GM10847 (cell line): ENCODE measurements at regions not wholly inside any gene's neighbourhood (a gene's known extent, or its start where the extent isn't known, plus 50 kb on each side); places are given as distances from the start of the nearest gene placed in this dataset.

Source experiments
- POLR2A ChIP-seq: IDR thresholded peaks from 2 replicates; pipeline ENCODE4 v1.6.1; 2011; ENCODE audit not compliant: insufficient read length; ENCODE audit errors: extremely low read depth

DNA sequence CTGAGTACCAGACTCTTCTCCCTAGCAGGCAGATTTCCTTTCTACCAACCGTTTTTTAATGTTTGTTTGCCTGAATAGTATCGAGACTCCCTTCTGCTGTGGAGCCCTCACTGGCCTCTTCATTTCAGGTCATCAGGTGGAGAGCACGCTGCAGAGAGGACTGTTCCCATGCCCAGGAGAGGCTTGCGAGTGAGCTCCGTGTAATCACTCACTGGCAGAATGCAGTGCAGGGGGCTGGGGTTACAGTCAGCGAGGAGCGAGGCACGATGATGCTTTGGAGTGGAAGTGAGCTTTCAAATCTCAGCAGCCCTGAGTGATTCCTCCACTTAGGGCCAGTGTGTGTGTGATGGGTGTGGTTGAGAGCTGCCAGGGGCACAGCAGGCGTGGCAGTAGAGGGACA lies 385.2 kb downstream of the SHQ1 start:
- TF ChIP-seq POLR2A, result no peak

DNA sequence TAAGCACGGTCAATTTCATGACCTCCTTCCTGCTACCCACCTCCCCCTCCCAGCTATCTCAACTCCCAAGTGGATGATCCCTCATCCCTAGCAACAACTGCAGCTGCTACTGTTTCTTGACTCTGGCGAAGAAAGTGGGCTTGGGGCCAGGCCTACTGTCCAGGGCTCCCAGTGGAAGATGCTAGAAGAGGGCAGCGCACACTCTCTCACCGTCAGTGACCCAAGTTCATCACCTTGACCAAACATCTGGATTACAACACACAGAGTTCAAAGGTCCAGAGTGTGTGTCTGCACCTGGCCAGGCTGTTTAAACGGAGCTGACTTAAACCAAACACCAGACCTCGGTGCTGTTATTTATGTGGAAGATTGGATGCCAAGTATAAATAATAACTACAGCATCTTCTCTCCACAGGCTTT lies 385.6 kb downstream of the SHQ1 start:
- no peak for TF ChIP-seq POLR2A

DNA sequence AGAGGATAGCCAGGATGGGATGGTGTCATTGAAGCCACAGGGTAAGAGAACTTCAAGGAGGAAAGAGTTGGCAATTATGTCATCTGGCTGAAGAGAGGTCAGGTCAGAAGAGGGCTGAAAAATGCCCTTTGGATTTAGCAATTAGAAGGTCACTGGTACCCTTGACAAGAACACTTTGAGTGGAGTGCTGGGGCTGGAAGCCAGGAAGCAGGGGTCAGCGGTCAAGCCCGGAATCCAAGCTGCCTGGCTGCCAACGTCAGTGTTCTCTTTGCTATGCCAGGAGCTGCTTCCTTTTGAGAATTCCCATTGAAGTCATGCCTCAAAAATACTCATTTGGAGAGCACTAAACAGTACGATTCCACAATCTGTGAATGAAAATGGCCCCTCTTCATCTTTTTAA lies 386.5 kb downstream of the SHQ1 start:
- no peak for TF ChIP-seq POLR2A

DNA sequence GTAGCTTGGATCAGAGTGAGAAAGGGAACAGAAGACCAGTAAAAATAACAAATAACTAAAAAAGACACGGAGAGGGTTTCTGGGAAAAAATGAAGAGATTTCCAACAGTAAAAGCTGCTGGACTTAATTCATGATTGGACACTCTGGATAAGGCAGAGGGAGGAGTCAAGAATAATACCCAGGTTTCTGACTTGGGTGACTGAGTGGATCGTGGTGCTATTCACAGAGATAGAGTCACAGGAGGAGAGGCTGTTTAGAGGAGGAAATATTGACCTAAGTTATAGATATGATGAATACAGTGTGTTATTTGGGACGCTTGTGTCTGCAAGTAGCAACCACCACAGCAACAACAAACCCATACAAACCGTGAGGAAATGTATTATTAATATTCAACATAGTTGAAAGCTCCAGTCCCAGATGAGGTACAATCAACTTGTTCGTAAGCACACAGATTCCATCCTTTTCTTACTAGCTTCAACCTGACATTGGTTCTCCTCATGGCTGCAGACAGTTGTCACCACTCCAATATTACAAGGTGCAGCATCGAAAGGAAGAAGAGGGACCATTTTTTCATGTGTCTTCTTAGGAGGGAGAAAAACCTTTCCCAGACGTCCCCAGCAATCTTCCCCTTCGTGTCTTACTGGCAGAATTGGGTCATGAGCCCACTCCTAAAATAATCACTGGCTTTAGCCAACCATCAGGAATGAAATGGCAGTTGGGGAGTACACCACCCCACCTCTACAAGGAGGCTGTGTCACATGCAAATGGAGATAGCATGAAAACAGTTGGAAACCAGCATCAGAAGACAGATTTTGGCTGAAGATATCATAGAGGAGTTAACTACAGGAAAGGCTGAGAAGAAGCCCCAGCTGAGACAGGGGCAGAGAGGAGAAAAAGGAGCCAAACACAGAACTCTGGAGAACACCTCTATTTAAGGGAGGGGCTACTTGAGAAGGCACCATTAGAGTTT lies 387.8 kb downstream of the SHQ1 start:
- TF ChIP-seq POLR2A, result no peak

DNA sequence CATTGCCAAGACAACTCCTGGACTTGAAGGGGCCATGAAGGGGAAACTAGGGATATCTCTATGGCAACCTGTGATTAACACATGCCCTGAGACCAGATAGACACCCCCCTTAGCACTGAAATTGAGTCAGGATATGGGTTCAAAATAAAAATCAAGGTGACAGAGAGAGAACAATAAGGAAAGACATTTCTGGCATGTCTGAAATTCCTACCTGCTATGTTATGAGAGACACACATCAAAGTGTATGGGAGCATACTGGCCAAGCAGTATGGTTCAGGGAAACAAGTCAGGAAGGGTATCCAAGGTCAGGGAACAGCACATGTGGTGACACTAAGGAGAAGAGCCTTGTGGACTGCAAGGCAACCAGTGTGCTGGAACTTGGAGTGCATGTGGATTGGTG lies 388.7 kb downstream of the SHQ1 start:
- TF ChIP-seq POLR2A, result no peak

DNA sequence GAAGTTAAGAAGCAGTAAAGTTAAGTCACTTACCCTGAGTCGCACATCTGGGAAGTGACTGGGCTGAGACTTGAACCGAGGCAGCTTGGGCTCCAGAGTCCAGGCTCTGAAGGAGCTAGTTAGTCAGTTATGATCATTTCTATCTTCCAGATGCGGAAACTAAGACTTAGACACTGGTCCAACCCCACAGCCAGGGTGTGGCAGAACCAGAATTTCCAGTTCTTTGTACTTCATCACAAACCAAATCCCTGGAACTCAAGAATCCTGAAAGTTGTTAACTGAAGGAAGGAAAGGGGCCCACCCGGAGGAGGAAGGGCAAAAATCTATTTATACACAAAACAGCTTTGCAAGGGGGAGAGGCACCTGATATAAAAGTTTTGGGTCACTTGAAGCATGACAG lies 389.9 kb downstream of the SHQ1 start:
- no peak for TF ChIP-seq POLR2A

DNA sequence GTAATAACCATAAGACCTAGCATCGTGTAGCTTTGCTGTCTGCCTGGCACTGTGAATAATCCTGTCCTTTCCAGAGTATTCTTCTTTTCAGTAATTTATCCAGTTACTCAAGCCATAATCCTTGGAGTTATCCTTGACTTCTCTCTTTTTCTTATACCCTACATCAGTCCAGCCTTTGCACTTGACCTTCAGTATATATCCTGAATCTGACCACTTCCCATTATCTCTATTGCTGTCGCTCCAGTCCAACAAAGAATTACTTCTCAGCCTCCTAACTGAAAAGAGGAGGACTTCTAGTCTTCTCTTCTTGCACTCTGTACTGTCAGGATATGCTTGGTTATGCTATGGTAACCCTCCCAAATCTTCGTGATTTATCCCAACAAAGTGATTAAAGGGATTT lies 393.8 kb downstream of the SHQ1 start:
- TF ChIP-seq POLR2A, result no peak

DNA sequence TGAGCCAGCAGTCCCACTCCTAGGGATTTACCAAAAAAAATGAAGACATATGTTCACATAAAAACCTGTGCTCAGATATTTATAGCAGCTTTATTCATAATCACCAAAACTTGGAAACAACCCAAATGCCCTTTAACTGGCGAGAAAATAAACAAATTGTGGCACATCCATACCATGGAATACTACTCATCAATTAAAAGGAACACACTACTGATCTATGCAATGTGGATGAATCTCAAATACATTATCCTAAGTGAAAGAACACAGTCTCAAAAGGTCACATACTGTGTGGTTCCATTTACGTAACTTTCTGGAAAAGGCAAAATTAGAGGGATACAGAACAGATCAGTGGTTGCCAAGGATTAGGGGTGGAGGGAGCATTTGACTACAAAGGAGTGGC lies 394.5 kb downstream of the SHQ1 start:
- no peak for TF ChIP-seq POLR2A

DNA sequence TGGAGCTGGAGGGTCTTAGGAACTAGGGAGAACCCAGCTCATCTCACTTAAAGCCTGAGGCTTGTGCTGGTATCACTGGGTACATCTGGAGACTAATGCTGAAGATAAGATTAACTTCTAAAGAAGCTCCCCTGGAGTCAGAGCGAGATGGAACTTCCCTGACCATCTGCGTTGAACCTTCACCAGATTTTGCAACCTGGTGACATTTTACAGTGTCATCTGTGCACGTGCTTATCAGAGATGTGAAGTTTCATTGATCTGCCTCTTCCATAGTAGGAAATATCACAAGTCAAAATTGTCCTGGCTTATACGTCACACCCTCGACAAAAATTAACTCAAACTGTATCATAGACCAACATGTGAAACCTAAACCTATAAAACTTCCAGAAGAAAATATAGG lies 395.5 kb downstream of the SHQ1 start:
- TF ChIP-seq POLR2A, result no peak

DNA sequence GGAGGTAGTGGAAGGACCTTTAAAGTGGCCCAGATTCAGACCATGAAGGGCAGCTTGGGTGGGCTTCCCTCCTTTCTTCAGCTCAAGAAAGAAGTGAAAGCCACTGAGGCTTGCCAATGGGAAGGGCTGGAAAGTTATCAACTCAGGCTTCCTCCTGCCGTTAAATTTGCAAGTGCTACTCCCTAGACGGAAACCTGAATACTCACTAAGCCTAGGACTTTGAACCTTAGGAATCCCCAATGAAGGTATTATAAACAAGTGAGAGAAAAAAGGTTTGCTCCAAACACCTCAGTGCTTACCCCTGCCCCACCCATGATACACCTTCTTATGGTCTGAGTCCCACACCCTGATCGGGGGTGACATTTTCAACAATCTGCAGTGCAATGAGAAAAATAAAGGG lies 396.4 kb downstream of the SHQ1 start:
- no peak for TF ChIP-seq POLR2A

DNA sequence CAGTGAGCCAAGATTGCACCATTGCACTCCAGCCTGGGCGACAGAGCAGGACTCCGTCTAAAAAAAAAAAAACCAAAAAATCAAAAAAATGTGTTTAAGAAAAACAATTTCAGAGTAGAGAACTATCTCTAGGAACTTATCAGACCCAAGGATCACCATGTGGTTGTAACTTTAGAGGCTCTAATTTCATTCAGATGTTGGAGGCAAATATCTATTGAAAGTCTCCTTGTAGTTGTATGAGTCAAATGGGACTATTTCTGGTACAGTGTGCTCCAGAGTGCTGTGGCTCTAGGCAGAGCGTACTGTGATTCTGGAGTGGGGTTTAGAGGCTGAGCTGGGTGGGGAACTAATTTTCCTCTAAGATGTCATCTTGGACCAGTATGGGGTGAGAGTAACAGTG lies 398.7 kb downstream of the SHQ1 start:
- TF ChIP-seq POLR2A, result no peak

DNA sequence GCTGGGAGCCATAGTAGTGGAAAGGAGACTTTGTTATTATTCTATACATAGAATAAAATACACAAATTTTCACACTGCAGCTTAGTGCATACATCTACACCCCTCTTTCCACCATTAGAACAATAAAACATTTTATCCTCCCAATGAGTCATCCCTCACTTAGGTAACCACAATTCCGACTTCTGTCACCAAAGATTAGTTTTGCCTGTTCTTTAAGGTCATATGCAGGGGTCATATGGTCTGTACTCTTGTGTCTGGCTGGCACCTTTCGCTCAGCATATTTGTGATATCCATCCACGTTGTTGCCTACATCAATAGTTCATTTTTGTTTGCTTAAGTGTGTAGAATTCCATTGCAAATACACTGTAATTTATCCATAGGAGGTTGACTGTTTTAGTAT lies 399.4 kb downstream of the SHQ1 start:
- no peak for TF ChIP-seq POLR2A

DNA sequence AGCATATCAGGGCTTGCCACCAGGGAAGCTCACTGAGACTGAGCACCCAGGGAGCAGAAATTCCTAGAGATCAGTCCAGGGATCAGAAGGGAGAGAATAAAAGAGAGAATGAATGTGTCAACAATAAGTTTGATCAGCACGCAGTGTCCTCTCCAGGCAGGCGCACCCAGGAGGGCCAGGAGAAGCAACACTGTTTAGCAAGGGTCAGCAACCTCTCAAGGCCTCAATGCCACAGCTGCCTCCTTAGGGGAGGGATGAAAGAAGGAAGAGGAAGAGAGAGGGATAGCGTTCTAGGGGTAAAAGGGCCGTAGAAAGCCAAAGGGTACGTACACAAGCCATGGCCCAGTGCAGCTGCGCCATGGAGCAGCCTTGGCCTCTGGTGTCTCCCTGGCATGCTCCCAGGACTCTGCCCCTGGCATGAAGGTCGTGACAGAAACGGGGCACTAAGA lies 399.8 kb downstream of the SHQ1 start:
- no peak for TF ChIP-seq POLR2A

DNA sequence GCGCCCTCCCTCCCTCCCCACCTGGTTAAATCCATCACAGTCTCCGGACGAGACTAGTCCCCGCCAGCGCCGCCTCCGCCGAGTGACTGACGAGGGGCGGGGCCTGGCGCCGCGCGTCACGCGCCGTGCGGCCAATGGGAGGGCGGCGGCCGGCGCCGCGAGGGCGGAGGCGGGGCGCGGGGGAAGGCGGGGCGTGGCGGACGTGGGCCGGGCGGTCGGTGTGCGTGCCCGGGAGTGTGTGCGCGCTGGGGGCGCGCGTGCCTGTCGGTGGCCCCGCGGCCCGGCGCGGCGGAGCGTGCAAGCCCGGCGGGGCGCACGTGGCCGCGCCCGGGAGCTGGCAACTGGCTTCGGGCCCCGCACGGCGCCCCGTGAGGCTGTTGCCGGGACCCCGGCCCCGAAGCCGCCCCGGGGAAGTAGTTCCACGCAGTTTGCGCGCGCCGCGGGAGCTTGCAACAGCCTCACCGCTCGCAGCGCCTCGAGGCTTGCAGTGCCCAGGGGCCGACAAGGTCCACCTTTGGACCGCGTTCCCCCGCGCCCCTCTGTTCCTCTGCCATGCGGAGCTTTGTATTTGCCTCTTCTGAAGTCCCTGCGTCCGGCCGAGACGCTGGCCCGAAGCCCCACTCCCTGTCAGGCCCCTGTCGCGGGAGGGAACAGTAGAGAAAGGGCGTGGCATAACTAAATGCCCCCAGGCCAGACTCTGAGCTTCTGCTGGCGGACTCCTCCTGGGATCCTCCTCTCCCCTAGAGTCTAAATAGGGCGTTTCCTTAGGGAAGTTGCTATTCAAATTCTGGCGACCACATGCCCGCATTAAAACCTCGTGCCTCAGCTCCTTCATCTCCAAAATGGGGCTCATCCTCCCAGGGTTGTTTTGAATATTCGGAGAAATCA lies 400.9 kb downstream of the SHQ1 start:
- no peak for TF ChIP-seq POLR2A

DNA sequence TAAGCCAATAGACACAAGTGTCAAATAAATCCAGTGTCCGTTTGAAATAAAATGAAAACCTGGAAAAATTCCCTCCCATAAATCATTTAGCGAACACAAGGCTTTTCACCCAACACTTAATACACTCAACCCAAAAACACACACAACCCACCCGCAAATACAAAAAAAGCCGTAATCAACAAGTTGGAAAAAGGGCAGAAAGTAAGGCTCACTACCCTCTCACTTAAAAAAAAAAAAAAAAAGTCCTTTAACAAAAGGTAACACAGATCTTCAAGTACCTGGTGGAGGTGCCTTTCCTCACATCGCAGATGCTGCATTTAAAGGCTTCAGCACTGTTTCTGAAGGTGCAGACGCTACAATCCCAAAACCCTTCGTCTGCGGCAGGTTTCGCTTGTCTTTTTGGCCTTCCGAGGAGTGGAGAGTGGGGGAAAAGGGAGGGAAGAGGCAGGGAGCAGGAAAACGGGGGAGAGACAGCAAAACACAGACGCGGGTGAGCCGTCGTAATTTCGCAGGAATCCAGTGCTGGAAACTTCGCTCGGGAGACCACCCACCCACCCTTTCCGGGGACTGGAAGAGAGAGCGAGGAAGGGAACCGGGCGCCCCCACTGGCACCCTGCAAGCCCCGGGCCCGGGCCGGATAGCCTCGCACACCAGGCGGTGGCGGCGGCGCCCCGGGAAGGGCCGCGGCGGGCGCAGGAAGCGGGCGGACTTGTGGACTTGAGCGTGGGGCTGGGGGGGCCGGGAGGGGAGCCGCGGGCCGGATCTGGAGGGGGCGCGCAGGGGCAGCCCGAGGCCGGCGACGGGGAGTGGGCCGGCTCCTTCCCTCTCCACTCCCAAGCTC lies 401.8 kb downstream of the SHQ1 start, which contains the start of gene RYBP:
RYBP (minus strand) TSS at position 404 of the 841 bp plus-strand sequence.
- no peak for TF ChIP-seq POLR2A
